ENCODE measurements at regions not wholly inside any gene's neighbourhood (a gene's known extent, or its start where the extent isn't known, plus 50 kb on each side); places are given as distances from the start of the nearest gene placed in this dataset.

- TF ChIP-seq CTCF (IDR thresholded peaks at IDR 0.05; ENCODE audit: poor library complexity) (no peak), EZH2phosphoT487 (IDR thresholded peaks at IDR 0.05; ENCODE audit: low read depth, severe bottlenecking, unreplicated experiment) (no peak)
Measured at GRCh38 chr13:50450279-50450678, 393.2 kb downstream of the DLEU7 start.

Data from hepatocyte (in vitro differentiated cells).